ENCODE measurements at regions not wholly inside any gene's neighbourhood (a gene's known extent, or its start where the extent isn't known, plus 50 kb on each side); places are given as distances from the start of the nearest gene placed in this dataset.

- H3K27ac ChIP-seq (ENCODE audit: low read depth) = no peak overlapping the region
- peaks cover 12% of the 10 kb centered on the region for H3K9me3 Mint-ChIP-seq
- no peak overlapping the region; the same call in 1 of the 2 replicates for H2AFZ ChIP-seq
- ATAC-seq (no peak), DNase-seq (ENCODE audit: low spot score) (no peak)
- no peak overlapping the region for H3K4me3 Mint-ChIP-seq
- no peaks in the 10 kb centered on the region for H3F3A ChIP-seq (replicated peaks; ENCODE audit: low read depth)
- H3K36me3 Mint-ChIP-seq (ENCODE audit: low read depth) = peaks cover 9% of the 10 kb centered on the region
- H3K4me3 ChIP-seq = no peak overlapping the region
- no peaks in the 10 kb centered on the region for H3K9me2 ChIP-seq (ENCODE audit: insufficient read depth)
- peaks cover 1% of the 10 kb centered on the region for H3K27me3 Mint-ChIP-seq (ENCODE audit: insufficient read depth, low read depth, poor library complexity)
- H3K4me1 ChIP-seq (ENCODE audit: insufficient read depth) = no peaks in the 10 kb centered on the region
- no peaks in the 10 kb centered on the region for H3K27me3 ChIP-seq (ENCODE audit: insufficient read depth)
- peaks cover 2% of the 10 kb centered on the region; the same call in 2 of the 3 replicates for H3K4me1 Mint-ChIP-seq
- H3K36me3 ChIP-seq (ENCODE audit: insufficient read depth) = no peaks in the 10 kb centered on the region
- H4K20me1 ChIP-seq (replicated peaks; ENCODE audit: insufficient read depth) = no peaks in the 10 kb centered on the region
- TF ChIP-seq, protein P1, sequence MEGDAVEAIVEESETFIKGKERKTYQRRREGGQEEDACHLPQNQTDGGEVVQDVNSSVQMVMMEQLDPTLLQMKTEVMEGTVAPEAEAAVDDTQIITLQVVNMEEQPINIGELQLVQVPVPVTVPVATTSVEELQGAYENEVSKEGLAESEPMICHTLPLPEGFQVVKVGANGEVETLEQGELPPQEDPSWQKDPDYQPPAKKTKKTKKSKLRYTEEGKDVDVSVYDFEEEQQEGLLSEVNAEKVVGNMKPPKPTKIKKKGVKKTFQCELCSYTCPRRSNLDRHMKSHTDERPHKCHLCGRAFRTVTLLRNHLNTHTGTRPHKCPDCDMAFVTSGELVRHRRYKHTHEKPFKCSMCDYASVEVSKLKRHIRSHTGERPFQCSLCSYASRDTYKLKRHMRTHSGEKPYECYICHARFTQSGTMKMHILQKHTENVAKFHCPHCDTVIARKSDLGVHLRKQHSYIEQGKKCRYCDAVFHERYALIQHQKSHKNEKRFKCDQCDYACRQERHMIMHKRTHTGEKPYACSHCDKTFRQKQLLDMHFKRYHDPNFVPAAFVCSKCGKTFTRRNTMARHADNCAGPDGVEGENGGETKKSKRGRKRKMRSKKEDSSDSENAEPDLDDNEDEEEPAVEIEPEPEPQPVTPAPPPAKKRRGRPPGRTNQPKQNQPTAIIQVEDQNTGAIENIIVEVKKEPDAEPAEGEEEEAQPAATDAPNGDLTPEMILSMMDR (conservative IDR thresholded peaks at IDR 0.05; ENCODE audit: low read depth in 2 of 2) = no peak
- TF ChIP-seq ETS1 (IDR thresholded peaks at IDR 0.05) (no peak), JUNB (IDR thresholded peaks at IDR 0.05; ENCODE audit: unreplicated experiment) (no peak), REST (IDR thresholded peaks at IDR 0.05; ENCODE audit: unreplicated experiment) (no peak), CREB1 (CRISPR knock-in tag; IDR thresholded peaks at IDR 0.05; ENCODE audit: low read depth) (no peak), ZNF114 (CRISPR knock-in tag; IDR thresholded peaks at IDR 0.05) (no peak), EZH2 (IDR thresholded peaks at IDR 0.05; ENCODE audit: low read depth, unreplicated experiment) (no peak), EZH2phosphoT487 (IDR thresholded peaks at IDR 0.05; ENCODE audit: unreplicated experiment) (no peak), NANOG (IDR thresholded peaks at IDR 0.05; ENCODE audit: borderline replicate concordance) (no peak), ZNF331 (CRISPR knock-in tag; IDR thresholded peaks at IDR 0.05; ENCODE audit: low read depth) (no peak), POLR2AphosphoS5 (IDR thresholded peaks at IDR 0.05; ENCODE audit: low read depth) (no peak)
- TF ChIP-seq, protein P2, sequence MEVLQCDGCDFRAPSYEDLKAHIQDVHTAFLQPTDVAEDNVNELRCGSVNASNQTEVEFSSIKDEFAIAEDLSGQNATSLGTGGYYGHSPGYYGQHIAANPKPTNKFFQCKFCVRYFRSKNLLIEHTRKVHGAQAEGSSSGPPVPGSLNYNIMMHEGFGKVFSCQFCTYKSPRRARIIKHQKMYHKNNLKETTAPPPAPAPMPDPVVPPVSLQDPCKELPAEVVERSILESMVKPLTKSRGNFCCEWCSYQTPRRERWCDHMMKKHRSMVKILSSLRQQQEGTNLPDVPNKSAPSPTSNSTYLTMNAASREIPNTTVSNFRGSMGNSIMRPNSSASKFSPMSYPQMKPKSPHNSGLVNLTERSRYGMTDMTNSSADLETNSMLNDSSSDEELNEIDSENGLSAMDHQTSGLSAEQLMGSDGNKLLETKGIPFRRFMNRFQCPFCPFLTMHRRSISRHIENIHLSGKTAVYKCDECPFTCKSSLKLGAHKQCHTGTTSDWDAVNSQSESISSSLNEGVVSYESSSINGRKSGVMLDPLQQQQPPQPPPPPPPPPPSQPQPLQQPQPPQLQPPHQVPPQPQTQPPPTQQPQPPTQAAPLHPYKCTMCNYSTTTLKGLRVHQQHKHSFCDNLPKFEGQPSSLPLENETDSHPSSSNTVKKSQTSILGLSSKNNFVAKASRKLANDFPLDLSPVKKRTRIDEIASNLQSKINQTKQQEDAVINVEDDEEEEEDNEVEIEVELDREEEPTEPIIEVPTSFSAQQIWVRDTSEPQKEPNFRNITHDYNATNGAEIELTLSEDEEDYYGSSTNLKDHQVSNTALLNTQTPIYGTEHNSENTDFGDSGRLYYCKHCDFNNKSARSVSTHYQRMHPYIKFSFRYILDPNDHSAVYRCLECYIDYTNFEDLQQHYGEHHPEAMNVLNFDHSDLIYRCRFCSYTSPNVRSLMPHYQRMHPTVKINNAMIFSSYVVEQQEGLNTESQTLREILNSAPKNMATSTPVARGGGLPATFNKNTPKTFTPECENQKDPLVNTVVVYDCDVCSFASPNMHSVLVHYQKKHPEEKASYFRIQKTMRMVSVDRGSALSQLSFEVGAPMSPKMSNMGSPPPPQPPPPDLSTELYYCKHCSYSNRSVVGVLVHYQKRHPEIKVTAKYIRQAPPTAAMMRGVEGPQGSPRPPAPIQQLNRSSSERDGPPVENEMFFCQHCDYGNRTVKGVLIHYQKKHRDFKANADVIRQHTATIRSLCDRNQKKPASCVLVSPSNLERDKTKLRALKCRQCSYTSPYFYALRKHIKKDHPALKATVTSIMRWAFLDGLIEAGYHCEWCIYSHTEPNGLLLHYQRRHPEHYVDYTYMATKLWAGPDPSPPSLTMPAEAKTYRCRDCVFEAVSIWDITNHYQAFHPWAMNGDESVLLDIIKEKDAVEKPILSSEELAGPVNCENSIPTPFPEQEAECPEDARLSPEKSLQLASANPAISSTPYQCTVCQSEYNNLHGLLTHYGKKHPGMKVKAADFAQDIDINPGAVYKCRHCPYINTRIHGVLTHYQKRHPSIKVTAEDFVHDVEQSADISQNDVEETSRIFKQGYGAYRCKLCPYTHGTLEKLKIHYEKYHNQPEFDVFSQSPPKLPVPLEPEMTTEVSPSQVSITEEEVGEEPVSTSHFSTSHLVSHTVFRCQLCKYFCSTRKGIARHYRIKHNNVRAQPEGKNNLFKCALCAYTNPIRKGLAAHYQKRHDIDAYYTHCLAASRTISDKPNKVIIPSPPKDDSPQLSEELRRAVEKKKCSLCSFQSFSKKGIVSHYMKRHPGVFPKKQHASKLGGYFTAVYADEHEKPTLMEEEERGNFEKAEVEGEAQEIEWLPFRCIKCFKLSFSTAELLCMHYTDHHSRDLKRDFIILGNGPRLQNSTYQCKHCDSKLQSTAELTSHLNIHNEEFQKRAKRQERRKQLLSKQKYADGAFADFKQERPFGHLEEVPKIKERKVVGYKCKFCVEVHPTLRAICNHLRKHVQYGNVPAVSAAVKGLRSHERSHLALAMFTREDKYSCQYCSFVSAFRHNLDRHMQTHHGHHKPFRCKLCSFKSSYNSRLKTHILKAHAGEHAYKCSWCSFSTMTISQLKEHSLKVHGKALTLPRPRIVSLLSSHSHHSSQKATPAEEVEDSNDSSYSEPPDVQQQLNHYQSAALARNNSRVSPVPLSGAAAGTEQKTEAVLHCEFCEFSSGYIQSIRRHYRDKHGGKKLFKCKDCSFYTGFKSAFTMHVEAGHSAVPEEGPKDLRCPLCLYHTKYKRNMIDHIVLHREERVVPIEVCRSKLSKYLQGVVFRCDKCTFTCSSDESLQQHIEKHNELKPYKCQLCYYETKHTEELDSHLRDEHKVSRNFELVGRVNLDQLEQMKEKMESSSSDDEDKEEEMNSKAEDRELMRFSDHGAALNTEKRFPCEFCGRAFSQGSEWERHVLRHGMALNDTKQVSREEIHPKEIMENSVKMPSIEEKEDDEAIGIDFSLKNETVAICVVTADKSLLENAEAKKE (CRISPR knock-in tag; IDR thresholded peaks at IDR 0.05) = no peak
- H3K27ac Mint-ChIP-seq = no peak overlapping the region
- H3K79me2 ChIP-seq (replicated peaks; ENCODE audit: insufficient read depth) = no peaks in the 10 kb centered on the region
- H3K4me2 ChIP-seq = no peak overlapping the region
Measured at GRCh38 chr21:17197996-17198395, 314.8 kb upstream of the CXADR start.

All from GM23338 (cell line).